ENCODE measurements at regions not wholly inside any gene's neighbourhood (a gene's known extent, or its start where the extent isn't known, plus 50 kb on each side); places are given as distances from the start of the nearest gene placed in this dataset.

DNA sequence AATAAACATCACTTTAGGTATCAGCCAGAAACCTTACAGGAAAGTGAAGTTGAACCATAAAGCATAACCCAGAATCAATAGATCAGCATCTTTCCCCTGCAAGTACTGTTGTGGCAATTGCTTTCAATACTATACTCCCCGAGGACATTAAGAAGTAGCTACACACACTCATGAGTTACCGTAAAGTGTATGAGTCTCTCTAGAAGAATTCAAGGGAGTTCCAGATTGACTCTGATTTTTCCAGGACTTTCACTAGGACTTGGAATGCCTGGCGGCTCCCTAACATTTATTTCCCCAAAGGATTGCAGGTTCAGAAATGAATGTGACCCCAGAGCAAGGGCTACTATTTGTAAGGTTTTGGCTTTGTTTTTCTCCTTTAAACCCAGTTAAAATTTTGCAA lies 465.4 kb upstream of the MDGA2 start:
- Mint-ChIP-seq H3K4me1 (ENCODE audit: low read depth) (no peaks in the 10 kb centered on the region), H3K9me3 (ENCODE audit: low read depth) (no peaks in the 10 kb centered on the region), H3K27me3 (ENCODE audit: low read depth) (peaks cover 6% of the 10 kb centered on the region), H3K4me3 (ENCODE audit: unreplicated experiment) (no peak overlapping the region), H3K27ac (ENCODE audit: unreplicated experiment) (no peak overlapping the region), H3K36me3 (ENCODE audit: low read depth) (no peaks in the 10 kb centered on the region)
- no peak for DNase-seq (ENCODE audit: low spot score)
- TF ChIP-seq CTCF (IDR thresholded peaks at IDR 0.05) = no peak

DNA sequence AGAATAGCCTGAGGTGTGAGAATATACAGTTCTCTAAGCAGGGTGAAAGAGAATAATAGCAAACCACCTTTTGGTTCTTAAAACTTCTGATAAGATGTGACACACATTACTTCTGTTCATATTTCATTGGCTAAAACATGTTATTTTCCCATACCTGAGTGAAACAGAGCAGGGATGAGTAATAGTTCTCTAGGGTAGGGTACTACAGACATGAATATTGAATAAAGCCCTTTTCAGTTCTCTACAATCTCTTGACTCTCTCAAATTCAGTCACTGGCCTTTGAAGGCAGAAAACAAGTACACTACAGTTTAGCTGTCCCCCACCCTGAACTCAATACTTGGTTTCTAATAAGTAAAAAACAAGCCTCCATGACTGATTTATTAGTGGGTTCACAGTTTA lies 454.1 kb upstream of the MDGA2 start:
- no peaks in the 10 kb centered on the region for H3K4me1 Mint-ChIP-seq (ENCODE audit: low read depth)
- H3K9me3 Mint-ChIP-seq (ENCODE audit: low read depth) = no peaks in the 10 kb centered on the region
- TF ChIP-seq CTCF (IDR thresholded peaks at IDR 0.05) = no peak
- H3K36me3 Mint-ChIP-seq (ENCODE audit: low read depth) = no peaks in the 10 kb centered on the region
- DNase-seq (ENCODE audit: low spot score) = no peak
- no peaks in the 10 kb centered on the region for H3K27me3 Mint-ChIP-seq (ENCODE audit: low read depth)
- H3K4me3 Mint-ChIP-seq (ENCODE audit: unreplicated experiment) = no peak overlapping the region
- no peak overlapping the region for H3K27ac Mint-ChIP-seq (ENCODE audit: unreplicated experiment)

- Mint-ChIP-seq H3K36me3 (ENCODE audit: low read depth) (no peaks in the 10 kb centered on the region), H3K27ac (ENCODE audit: unreplicated experiment) (no peak overlapping the region), H3K4me3 (ENCODE audit: unreplicated experiment) (no peak overlapping the region), H3K27me3 (ENCODE audit: low read depth) (no peaks in the 10 kb centered on the region), H3K4me1 (ENCODE audit: low read depth) (no peaks in the 10 kb centered on the region), H3K9me3 (ENCODE audit: low read depth) (no peaks in the 10 kb centered on the region)
- no peak for TF ChIP-seq CTCF (IDR thresholded peaks at IDR 0.05)
- no peak for DNase-seq (ENCODE audit: low spot score)
Observed at GRCh38 chr14:48127674-48128073, 452.3 kb upstream of the MDGA2 start.

GRCh38 chr14:48125654-48126053 lies 450.2 kb upstream of the MDGA2 start:
- no peak overlapping the region for H3K4me3 Mint-ChIP-seq (ENCODE audit: unreplicated experiment)
- no peak overlapping the region for H3K27ac Mint-ChIP-seq (ENCODE audit: unreplicated experiment)
- H3K36me3 Mint-ChIP-seq (ENCODE audit: low read depth) = no peaks in the 10 kb centered on the region
- no peak for TF ChIP-seq CTCF (IDR thresholded peaks at IDR 0.05)
- no peaks in the 10 kb centered on the region for H3K27me3 Mint-ChIP-seq (ENCODE audit: low read depth)
- H3K9me3 Mint-ChIP-seq (ENCODE audit: low read depth) = no peaks in the 10 kb centered on the region
- no peaks in the 10 kb centered on the region for H3K4me1 Mint-ChIP-seq (ENCODE audit: low read depth)
- no peak for DNase-seq (ENCODE audit: low spot score)

- Mint-ChIP-seq H3K36me3 (ENCODE audit: low read depth) (no peaks in the 10 kb centered on the region), H3K4me1 (ENCODE audit: low read depth) (no peaks in the 10 kb centered on the region), H3K27ac (ENCODE audit: unreplicated experiment) (no peak overlapping the region), H3K4me3 (ENCODE audit: unreplicated experiment) (no peak overlapping the region), H3K27me3 (ENCODE audit: low read depth) (peaks cover 12% of the 10 kb centered on the region), H3K9me3 (ENCODE audit: low read depth) (no peaks in the 10 kb centered on the region)
- no peak for TF ChIP-seq CTCF (IDR thresholded peaks at IDR 0.05)
- no peak for DNase-seq (ENCODE audit: low spot score)
Observed at GRCh38 chr14:48113713-48114112, 438.3 kb upstream of the MDGA2 start.

All from chondrocyte (in vitro differentiated cells).